NT2/D1 (cell line): ENCODE measurements at regions not wholly inside any gene's neighbourhood (a gene's known extent, or its start where the extent isn't known, plus 50 kb on each side); places are given as distances from the start of the nearest gene placed in this dataset.

Experiments used
- SUZ12 ChIP-seq: IDR thresholded peaks from 2 replicates; pipeline ENCODE4 v1.6.1; 2011; ENCODE audit not compliant: insufficient read length, insufficient read depth; ENCODE audit errors: extremely low read depth
- YY1 ChIP-seq: IDR thresholded peaks from 2 replicates; pipeline ENCODE4 v1.6.1; 2011; ENCODE audit not compliant: insufficient read length, insufficient read depth
- ZNF274 ChIP-seq: IDR thresholded peaks from 2 replicates; pipeline ENCODE4 v1.6.1; 2011; ENCODE audit warnings: mild to moderate bottlenecking, low read depth, low read length

DNA sequence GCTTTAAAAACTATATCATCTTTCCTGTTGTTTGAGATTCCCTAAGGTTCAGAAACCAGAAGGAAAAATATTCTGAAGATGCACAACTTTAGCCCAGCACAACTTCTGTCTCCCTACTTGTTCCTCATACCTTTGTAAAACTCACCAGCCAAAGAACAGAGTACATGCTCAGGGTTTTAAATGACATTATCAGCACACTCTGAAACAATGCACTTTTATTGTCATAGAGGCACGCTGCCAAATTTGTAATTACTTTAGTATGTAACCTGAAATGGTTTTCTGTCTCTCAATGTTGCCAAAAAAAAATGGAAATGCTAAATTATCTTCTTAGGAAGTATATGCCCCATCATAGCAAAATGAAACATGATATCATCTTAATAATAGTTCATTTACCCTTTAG is 383.6 kb upstream of the CDH6 start:
- no peak for TF ChIP-seq YY1
- TF ChIP-seq SUZ12: no peak
- TF ChIP-seq ZNF274: no peak
